GM18511 (cell line): ENCODE measurements at regions not wholly inside any gene's neighbourhood (a gene's known extent, or its start where the extent isn't known, plus 50 kb on each side); places are given as distances from the start of the nearest gene placed in this dataset.

Experiments
- ATAC-seq: cut with Tn5 transposase; IDR thresholded peaks from one replicate; pipeline ENCODE4 v1.9.1; 2021; ENCODE audit warnings: mild to moderate bottlenecking, moderate library complexity; ENCODE audit not compliant: unreplicated experiment

GRCh38 chr14:46306267-46306666, 345.3 kb downstream of the RPL10L start:
- no peak for ATAC-seq

DNA sequence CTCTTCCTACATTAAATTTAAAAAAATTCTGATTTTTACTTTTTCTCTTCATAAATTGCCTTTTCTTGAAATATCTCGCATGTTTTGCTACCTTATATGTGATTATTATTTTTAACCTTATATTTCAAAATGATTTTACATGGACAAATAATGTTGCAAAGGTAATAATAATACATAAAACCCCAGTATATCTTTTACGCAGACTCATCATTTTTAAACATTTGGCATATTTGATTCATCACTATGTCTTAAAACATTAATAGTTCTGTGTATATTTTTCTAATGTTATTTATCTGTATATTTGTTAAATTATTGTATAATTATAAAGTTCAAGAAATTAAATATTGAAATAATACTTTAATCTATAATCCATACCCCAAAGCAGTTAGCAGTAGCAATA, 350.8 kb downstream of the RPL10L start:
- ATAC-seq: no peak

- ATAC-seq: no peak
These were observed 360.9 kb downstream of the RPL10L start for GRCh38 chr14:46290706-46291105.

- no peak for ATAC-seq
These were observed 371.8 kb downstream of the RPL10L start for GRCh38 chr14:46279776-46280175.

DNA sequence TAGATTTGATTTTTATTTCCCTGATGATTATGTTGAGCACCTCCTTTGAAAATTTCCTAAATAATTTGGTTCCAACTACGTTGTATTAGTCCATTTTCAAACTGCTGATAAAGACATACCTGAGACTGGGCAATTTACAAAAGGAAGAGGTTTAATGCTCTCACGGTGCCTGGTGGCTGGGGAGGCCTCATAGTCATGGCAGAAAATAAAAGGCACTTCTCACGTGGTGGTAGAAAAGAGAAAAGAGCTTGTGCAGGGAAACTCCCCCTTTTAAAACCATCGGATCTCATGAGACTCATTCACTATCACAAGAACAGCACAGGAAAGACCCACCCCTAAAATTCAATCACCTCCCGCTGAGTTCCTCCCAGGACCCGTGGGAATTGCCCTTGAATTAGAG, 372.3 kb downstream of the RPL10L start:
- ATAC-seq: no peak

DNA sequence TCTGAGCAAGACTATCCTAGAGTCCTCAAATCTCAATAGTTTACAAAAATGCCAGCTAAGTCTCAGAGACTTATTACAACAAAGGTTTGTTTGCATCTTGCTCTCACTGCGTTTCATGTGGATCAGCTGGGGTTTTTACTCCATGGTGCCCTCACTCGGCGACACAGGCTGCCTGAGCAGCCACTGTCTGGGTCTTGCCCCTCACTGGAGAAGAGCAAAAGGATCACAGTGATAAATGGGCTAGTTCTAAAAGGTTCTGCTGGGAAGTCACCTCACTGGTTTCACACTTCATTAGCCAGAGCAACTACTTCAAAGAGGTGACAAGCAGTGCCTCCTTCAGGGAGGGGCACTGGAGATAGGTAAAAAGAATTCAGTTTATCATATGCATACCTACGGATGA, 392.0 kb downstream of the RPL10L start:
- no peak for ATAC-seq

DNA sequence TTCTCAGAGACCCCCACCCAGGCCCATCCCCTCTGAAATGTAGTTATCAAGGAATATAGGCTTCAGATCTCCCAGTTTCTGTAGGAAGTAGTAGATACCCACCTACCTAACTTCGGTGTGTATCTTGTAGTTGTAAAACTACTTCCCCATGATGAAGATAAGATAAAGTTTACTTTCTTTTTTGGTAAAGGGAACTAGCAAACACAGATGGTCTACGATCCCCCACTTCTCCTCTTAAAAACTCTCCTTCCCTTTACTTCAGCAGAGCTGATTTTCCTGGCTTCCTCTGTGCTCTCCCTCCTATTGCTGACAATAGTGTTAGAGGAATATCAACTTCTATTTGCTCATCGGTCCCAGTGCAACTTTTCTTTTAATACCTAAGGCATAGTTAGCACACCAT, 395.2 kb downstream of the RPL10L start:
- ATAC-seq: no peak

DNA sequence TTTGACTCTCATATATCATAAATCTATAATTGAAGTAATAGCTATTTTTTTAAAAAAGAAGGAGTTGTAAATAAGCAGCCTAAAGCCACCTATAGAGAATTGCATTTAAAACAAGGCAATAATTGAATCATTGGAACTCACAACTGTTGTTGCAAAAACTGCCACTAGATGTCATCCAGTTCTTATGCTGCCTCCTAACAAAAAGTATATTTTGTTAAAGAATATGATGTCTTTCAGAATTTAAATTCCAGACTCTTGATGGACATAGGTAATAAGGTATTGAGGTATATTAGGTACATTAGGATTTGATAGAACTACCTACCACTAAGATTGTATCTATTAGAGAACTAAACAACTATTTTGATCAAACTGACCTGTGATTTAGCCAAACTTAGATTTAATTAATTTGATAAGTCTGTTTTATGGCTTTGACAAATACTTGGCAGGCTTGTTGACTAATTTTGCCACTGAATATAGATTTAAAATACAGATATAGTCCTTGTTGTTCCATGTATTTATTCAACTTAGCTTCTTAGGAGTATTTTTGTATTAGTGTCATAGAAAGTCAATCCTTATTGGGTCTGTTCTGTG, 401.4 kb downstream of the RPL10L start:
- ATAC-seq: no peak

DNA sequence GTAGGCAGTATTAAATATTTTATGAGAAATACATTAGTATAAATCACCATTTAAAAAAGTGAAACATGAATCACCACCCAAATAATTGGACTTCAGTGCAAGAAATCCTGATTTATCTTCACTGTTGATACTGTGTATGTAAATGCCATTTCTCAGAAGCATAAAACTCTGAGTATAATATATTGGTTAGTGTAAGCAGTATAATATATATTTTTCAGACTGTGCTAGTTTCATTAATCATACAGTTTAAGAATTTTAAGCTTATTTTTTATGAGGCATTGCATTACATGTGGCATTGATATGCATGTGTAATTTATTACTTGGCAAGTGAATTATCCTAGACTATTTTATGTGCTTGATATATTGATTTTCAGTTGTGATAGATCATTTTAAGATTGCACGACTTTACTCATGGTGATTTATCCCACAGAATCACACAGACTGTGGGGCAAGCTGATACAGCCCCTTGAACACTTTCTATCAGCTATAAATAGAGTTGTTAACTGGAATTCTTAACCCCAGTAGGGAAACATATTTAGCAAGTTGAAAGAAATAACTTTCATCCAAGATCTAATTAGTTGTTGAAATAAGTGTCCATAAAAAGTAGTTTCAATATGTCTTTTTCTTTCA, 403.5 kb downstream of the RPL10L start:
- ATAC-seq: no peak

- no peak for ATAC-seq
These were observed 406.3 kb downstream of the RPL10L start for GRCh38 chr14:46245276-46245675.

- no peak for ATAC-seq
These were observed 417.8 kb downstream of the RPL10L start for GRCh38 chr14:46233786-46234185.

GRCh38 chr14:46230540-46230939, 421.0 kb downstream of the RPL10L start:
- ATAC-seq: no peak

GRCh38 chr14:46215801-46216200, 435.8 kb downstream of the RPL10L start:
- ATAC-seq: no peak

DNA sequence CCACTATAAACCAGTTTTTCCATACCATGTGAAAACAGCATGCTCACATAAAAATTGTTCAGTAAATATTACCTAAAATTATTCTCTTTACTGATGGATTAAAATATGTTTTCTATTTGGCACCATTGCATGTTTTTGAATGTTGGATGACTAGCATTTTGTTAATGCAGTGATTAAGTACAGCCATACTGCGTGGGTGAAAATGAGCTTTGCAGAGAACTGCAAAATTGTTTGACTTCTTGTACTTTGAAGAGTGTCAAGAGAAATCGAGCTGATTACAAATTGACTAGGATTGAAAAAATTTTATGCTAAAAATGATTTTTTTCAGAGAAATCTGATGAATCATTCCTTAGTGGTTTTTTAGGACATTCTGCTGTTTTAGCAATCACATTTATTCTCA, 452.9 kb downstream of the RPL10L start:
- ATAC-seq: no peak

- no peak for ATAC-seq
These were observed 453.7 kb downstream of the RPL10L start for GRCh38 chr14:46197856-46198255.
